Bronchial epithelial cell (primary cell): ENCODE measurements at regions not wholly inside any gene's neighbourhood (a gene's known extent, or its start where the extent isn't known, plus 50 kb on each side); places are given as distances from the start of the nearest gene placed in this dataset.

Experiments used
- DNase-seq: peaks from one replicate; pipeline ENCODE4 v3.0.0-alpha.2; 2010; ENCODE audit warnings: low read depth
- FAIRE-seq: peaks from 2 replicates; lab custom pipeline; 2011; peaks lifted over from hg19 to GRCh38; lab: Jason Lieb, UNC
- H3K27me3 ChIP-seq: 2 replicates; pipeline ENCODE4 v1.5.1; 2011; ENCODE audit warnings: low read length; ENCODE audit not compliant: control insufficient read depth, insufficient read depth
- H3K36me3 ChIP-seq: 2 replicates; pipeline ENCODE4 v1.5.1; 2011; ENCODE audit warnings: low read length; ENCODE audit not compliant: control insufficient read depth, insufficient read depth
- H3K4me3 ChIP-seq: 2 replicates; pipeline ENCODE4 v1.5.1; 2011; ENCODE audit warnings: mild to moderate bottlenecking, low read depth, low read length, control low read depth
- CTCF ChIP-seq: IDR thresholded peaks from 2 replicates; pipeline ENCODE4 v1.5.1; 2011; ENCODE audit warnings: mild to moderate bottlenecking, moderate library complexity, low read length, control low read depth, inconsistent platforms; ENCODE audit not compliant: insufficient read depth, severe bottlenecking

GRCh38 chr6:12570461-12571030 is 146.0 kb upstream of the PHACTR1 start:
- TF ChIP-seq CTCF: no peak
- FAIRE-seq (no peak), DNase-seq (peak; percentile 76)

DNA sequence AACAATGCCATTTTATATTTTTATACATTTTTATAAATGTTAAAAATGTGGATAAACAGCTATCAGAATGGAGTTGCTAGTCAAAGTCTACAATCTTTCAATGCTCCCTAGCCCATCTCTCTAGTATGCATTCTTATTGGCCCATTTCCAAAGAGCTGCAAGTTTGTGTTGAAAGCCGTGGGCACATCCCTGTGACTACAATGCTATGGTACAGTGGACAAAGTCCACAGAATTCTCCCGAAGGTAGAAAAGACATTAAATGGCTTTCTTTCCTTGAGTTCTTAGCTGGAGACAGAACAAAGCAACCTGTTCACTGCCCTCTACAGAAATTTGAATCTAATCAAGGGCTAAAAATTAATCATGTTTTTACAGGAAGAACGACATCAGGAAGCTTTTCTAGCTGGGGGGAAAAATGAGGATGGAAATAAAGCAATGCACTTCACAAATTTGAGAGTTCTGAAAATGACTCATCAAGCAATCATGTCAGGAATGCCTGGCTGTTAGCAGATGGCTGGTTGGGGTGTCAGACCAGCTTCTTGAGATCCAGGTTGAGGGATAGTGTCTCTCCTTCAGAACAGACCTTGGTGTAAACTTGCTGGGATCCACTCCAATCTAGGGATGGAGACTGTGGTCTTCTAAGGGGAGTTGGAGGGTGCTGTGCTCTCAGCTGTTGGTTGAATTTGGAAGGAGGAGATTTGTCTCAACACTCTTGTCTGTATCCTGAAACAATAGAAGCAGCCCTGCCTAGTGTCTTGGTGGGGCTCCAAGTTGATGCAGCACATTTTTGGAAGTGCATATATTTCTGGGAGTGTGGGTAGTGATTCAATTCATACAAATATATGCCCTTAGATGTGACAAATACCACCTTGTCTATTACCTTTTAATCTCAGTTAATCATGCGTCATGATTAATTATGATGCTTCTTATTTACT is 143.4 kb upstream of the PHACTR1 start:
- peak; percentile 75 for DNase-seq
- no peaks in the 10 kb centered on the region for H3K36me3 ChIP-seq
- FAIRE-seq: no peak
- H3K27me3 ChIP-seq: no peaks in the 10 kb centered on the region
- TF ChIP-seq CTCF: no peak
- no peak overlapping the region for H3K4me3 ChIP-seq

More at GRCh38 chr6:12570461-12571030, 146.0 kb upstream of the PHACTR1 start:
- Histone ChIP-seq H3K27me3 (no peaks in the 10 kb centered on the region), H3K4me3 (no peak overlapping the region), H3K36me3 (no peaks in the 10 kb centered on the region)

GRCh38 chr6:12575961-12576360 is 140.6 kb upstream of the PHACTR1 start:
- DNase-seq (no peak), FAIRE-seq (no peak)
- no peaks in the 10 kb centered on the region for H3K36me3 ChIP-seq
- no peak overlapping the region for H3K4me3 ChIP-seq
- H3K27me3 ChIP-seq: no peaks in the 10 kb centered on the region
- no peak for TF ChIP-seq CTCF

DNA sequence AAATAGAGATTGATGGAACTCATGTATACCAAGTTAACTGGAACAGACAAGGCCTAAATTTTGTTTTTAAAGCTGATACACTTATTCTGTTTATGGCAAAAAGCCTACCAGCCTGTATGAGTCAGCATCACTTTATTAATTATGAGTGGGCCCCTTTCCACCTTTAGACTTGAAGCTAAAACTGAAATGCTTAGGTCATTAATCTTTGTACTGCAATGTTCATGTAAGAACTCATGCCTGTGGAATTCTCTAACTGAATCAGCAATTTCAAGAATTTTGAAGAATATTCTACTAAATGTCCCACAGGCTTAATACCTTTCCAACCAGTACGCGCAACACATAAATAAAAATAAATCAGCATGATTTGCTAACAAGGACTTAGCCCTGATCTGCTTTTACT is 140.2 kb upstream of the PHACTR1 start:
- Histone ChIP-seq H3K27me3 (no peaks in the 10 kb centered on the region), H3K36me3 (no peaks in the 10 kb centered on the region), H3K4me3 (no peak overlapping the region)
- no peak for FAIRE-seq
- peak; percentile 89 for DNase-seq
- no peak for TF ChIP-seq CTCF

DNA sequence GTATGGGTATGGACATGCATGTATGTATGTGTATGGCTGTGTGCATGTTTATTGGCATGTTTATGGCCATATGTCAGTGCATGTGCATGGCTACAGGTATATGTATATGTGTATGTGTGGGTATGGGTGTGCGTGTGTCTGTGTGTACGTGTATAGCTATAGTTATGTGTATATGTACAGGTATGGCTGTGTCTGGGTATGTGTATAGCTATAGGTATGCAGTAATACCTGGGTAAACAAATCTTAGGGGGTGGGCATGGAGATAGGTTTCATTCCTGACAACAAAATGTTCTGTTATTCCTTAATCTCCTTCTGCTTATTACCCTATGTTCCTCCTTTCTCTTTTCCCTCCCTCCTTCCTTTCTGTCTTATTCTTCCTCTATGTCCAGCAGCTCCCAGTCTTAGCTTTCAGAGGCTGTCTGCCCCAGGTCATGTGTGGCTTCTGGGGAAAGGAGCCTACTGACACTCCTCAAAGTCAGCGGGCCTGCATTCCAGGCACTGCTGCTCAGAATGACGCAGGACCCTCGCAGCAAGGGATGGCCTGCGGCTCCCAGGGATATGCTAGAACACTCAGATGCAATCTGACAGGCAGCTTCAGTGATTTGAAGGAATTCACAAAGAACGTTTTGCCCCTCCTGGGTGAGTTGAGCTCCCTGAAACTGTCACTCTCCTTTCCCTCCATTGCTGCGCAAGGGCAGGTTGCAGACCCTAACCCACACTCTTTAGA is 139.3 kb upstream of the PHACTR1 start:
- DNase-seq (peak; percentile 55), FAIRE-seq (peak; percentile 55)
- no peaks in the 10 kb centered on the region for H3K36me3 ChIP-seq
- TF ChIP-seq CTCF: no peak
- no peaks in the 10 kb centered on the region for H3K27me3 ChIP-seq
- no peak overlapping the region for H3K4me3 ChIP-seq
